Mesothelial cell of epicardium (in vitro differentiated cells): ENCODE measurements at regions not wholly inside any gene's neighbourhood (a gene's known extent, or its start where the extent isn't known, plus 50 kb on each side); places are given as distances from the start of the nearest gene placed in this dataset.

Experiments
- DNase-seq, 2 experiments: peaks; one replicate each; pipeline ENCODE4 v3.0.0; 2021; ENCODE audit warnings: low spot score in 2 of 2; ENCODE audit not compliant: unreplicated experiment in 2 of 2
- H3K27ac Mint-ChIP-seq: 2 replicates; pipeline ENCODE4 v1.8.0; 2021; ENCODE audit warnings: mixed read lengths
- H3K27me3 Mint-ChIP-seq: 2 replicates; pipeline ENCODE4 v1.8.0; 2021; ENCODE audit warnings: low read depth, mixed read lengths
- H3K36me3 Mint-ChIP-seq: 2 replicates; pipeline ENCODE4 v1.8.0; 2021; ENCODE audit warnings: mixed read lengths
- H3K4me1 Mint-ChIP-seq: 2 replicates; pipeline ENCODE4 v1.8.0; 2021; ENCODE audit warnings: mixed read lengths
- H3K4me3 Mint-ChIP-seq: 2 replicates; pipeline ENCODE4 v1.8.0; 2021; ENCODE audit warnings: mild to moderate bottlenecking, moderate library complexity, mixed read lengths
- H3K9me3 Mint-ChIP-seq: 2 replicates; pipeline ENCODE4 v1.8.0; 2021; ENCODE audit warnings: mixed read lengths
- CTCF ChIP-seq: fragments of 200-600 bp; sonication (generic); IDR thresholded peaks from one replicate; pipeline ENCODE4 v1.5.0; 2021; ENCODE audit warnings: antibody characterized with exemption; ENCODE audit not compliant: unreplicated experiment

GRCh38 chr13:85640727-85641126 lies 158.5 kb downstream of the SLITRK6 start:
- no peak overlapping the region for H3K4me3 Mint-ChIP-seq
- peaks cover 4% of the 10 kb centered on the region for H3K36me3 Mint-ChIP-seq
- H3K27me3 Mint-ChIP-seq, result no peaks in the 10 kb centered on the region
- no peak overlapping the region for H3K27ac Mint-ChIP-seq
- no peak for TF ChIP-seq CTCF
- peaks cover 12% of the 10 kb centered on the region for H3K9me3 Mint-ChIP-seq
- no peaks in the 10 kb centered on the region for H3K4me1 Mint-ChIP-seq
- no peak for DNase-seq

GRCh38 chr13:85638815-85639393 lies 160.3 kb downstream of the SLITRK6 start:
- H3K27me3 Mint-ChIP-seq, result no peaks in the 10 kb centered on the region
- H3K4me1 Mint-ChIP-seq, result no peaks in the 10 kb centered on the region
- peaks cover 4% of the 10 kb centered on the region for H3K36me3 Mint-ChIP-seq
- no peak for DNase-seq
- no peak for TF ChIP-seq CTCF
- H3K27ac Mint-ChIP-seq, result no peak overlapping the region
- no peak overlapping the region for H3K4me3 Mint-ChIP-seq
- peaks cover 12% of the 10 kb centered on the region for H3K9me3 Mint-ChIP-seq

GRCh38 chr13:85638265-85638664 lies 161.0 kb downstream of the SLITRK6 start:
- no peak for DNase-seq
- peaks cover 4% of the 10 kb centered on the region for H3K36me3 Mint-ChIP-seq
- no peak for TF ChIP-seq CTCF
- no peak overlapping the region for H3K27ac Mint-ChIP-seq
- H3K4me3 Mint-ChIP-seq, result no peak overlapping the region
- H3K4me1 Mint-ChIP-seq, result no peaks in the 10 kb centered on the region
- H3K27me3 Mint-ChIP-seq, result no peaks in the 10 kb centered on the region
- H3K9me3 Mint-ChIP-seq, result peaks cover 12% of the 10 kb centered on the region

- no peak for TF ChIP-seq CTCF
- H3K4me3 Mint-ChIP-seq, result no peak overlapping the region
Measured at GRCh38 chr13:85632526-85633195, 166.6 kb downstream of the SLITRK6 start.

DNA sequence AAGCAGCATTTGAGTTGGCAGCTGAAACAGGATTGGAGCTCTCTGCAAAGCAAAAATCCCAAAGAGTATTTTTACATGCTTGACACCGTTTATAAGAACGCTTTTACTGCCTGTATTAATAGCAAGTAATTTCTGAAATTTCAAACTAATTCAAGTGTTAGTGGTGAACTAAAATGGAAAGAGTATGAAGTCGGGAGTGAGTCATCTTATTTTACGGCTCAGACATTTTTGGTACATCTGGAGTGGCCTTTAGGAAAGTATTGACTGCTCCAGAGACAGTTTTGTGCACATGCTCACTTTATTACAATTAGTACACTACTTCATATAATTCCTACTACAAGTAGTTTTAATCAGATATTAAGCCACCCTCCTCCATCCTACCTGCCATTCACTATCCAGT lies 167.4 kb downstream of the SLITRK6 start:
- H3K4me3 Mint-ChIP-seq, result no peak overlapping the region
- H3K36me3 Mint-ChIP-seq, result no peaks in the 10 kb centered on the region
- no peaks in the 10 kb centered on the region for H3K9me3 Mint-ChIP-seq
- TF ChIP-seq CTCF, result no peak
- no peak for DNase-seq
- H3K4me1 Mint-ChIP-seq, result peaks cover 5% of the 10 kb centered on the region
- no peaks in the 10 kb centered on the region for H3K27me3 Mint-ChIP-seq
- H3K27ac Mint-ChIP-seq, result no peak overlapping the region

More at GRCh38 chr13:85632526-85633195, 166.6 kb downstream of the SLITRK6 start:
- no peaks in the 10 kb centered on the region for H3K36me3 Mint-ChIP-seq
- H3K4me1 Mint-ChIP-seq, result peaks cover 5% of the 10 kb centered on the region
- H3K27ac Mint-ChIP-seq, result no peak overlapping the region
- DNase-seq, result no peak
- no peaks in the 10 kb centered on the region for H3K9me3 Mint-ChIP-seq
- no peaks in the 10 kb centered on the region for H3K27me3 Mint-ChIP-seq
